Right lobe of liver (tissue), 4 donors: ENCODE measurements at regions not wholly inside any gene's neighbourhood (a gene's known extent, or its start where the extent isn't known, plus 50 kb on each side); places are given as distances from the start of the nearest gene placed in this dataset.

Experiments
- POLR2A ChIP-seq: fragments of 450-650 bp; IDR thresholded peaks from one replicate; pipeline ENCODE4 v1.6.1; 2017; ENCODE audit warnings: antibody characterized with exemption, mild to moderate bottlenecking
- TF ChIP-seq, protein P1 (sequence below), 4 donors: fragments of 200-600 bp in 3 of 4; fragments of 450-650 bp in 1 of 4; IDR thresholded peaks; one replicate each; pipeline versions ENCODE4 v1.5.1 to v1.8.0; 2016 to 2022; ENCODE audit warnings: antibody characterized with exemption in 4 of 4, mild to moderate bottlenecking in 2 of 4
- donor health status: DM: no; HTN: no; CAD: no.
- donor health status: DM: no; HTN: no; CAD: no.
- donor health status: DM: no; HTN: yes; CAD: no.

GRCh38 chr2:189336276-189336975 lies 104.8 kb upstream of the WDR75 start:
- TF ChIP-seq, protein P1, sequence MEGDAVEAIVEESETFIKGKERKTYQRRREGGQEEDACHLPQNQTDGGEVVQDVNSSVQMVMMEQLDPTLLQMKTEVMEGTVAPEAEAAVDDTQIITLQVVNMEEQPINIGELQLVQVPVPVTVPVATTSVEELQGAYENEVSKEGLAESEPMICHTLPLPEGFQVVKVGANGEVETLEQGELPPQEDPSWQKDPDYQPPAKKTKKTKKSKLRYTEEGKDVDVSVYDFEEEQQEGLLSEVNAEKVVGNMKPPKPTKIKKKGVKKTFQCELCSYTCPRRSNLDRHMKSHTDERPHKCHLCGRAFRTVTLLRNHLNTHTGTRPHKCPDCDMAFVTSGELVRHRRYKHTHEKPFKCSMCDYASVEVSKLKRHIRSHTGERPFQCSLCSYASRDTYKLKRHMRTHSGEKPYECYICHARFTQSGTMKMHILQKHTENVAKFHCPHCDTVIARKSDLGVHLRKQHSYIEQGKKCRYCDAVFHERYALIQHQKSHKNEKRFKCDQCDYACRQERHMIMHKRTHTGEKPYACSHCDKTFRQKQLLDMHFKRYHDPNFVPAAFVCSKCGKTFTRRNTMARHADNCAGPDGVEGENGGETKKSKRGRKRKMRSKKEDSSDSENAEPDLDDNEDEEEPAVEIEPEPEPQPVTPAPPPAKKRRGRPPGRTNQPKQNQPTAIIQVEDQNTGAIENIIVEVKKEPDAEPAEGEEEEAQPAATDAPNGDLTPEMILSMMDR (IDR thresholded peaks at IDR 0.05) = no peak
- TF ChIP-seq POLR2A = no peak
